ENCODE measurements at regions not wholly inside any gene's neighbourhood (a gene's known extent, or its start where the extent isn't known, plus 50 kb on each side); places are given as distances from the start of the nearest gene placed in this dataset.
"Not testable (repeated sequence)": the region's sequence is repeated elsewhere in the genome, so short reads cannot be mapped to it uniquely, and the experiment has no call there.

GRCh38 chr3:95860628-95861027 is 953.8 kb upstream of the EPHA6 start:
- not testable (repeated sequence) for TF ChIP-seq PKNOX1 (IDR thresholded peaks at IDR 0.05); ELF4 (IDR thresholded peaks at IDR 0.05); SUZ12 (IDR thresholded peaks at IDR 0.05); BHLHE40 (IDR thresholded peaks at IDR 0.05; ENCODE audit: borderline replicate concordance); FOXK2 (IDR thresholded peaks at IDR 0.05); LEF1 (IDR thresholded peaks at IDR 0.05; ENCODE audit: borderline replicate concordance); FOXA1 (IDR thresholded peaks at IDR 0.05); NFRKB (IDR thresholded peaks at IDR 0.05); FOXM1 (IDR thresholded peaks at IDR 0.05; ENCODE audit: borderline replicate concordance); L3MBTL2 (conservative IDR thresholded peaks at IDR 0.05); ARNT (IDR thresholded peaks at IDR 0.05)
